Right lobe of liver (tissue), 6 donors: ENCODE measurements at regions not wholly inside any gene's neighbourhood (a gene's known extent, or its start where the extent isn't known, plus 50 kb on each side); places are given as distances from the start of the nearest gene placed in this dataset.

Source experiments
- ATAC-seq, 4 donors: fragments of 200-7000 bp; cut with Tn5 transposase; one replicate each; pipeline ENCODE4 v1.9.1; 2020; ENCODE audit warnings: mild to moderate bottlenecking in 4 of 4, moderate library complexity in 4 of 4
- DNase-seq, 3 donors: peaks; one replicate each; pipeline ENCODE4 v3.0.0-alpha.2; 2020
- H3K27ac ChIP-seq, 3 donors: fragments of 200-600 bp; one replicate each; pipeline ENCODE4 v1.8.0; 2022
- H3K27me3 ChIP-seq, 2 donors: fragments of 200-600 bp; one replicate each; pipeline ENCODE4 v1.8.0; 2022
- H3K36me3 ChIP-seq, 4 donors: fragments of 200-600 bp; sonication (generic) in 1 of 4; one replicate each; pipeline versions ENCODE4 v1.5.1 to v1.8.0; 2017 to 2022; ENCODE audit warnings: control low read depth in 1 of 4
- H3K4me1 ChIP-seq, 4 donors: fragments of 200-600 bp; sonication (generic) in 1 of 4; one replicate each; pipeline versions ENCODE4 v1.5.1 to v1.8.0; 2017 to 2022; ENCODE audit warnings: control low read depth in 1 of 4
- H3K4me3 ChIP-seq, 3 donors: fragments of 200-600 bp; one replicate each; pipeline ENCODE4 v1.8.0; 2022
- H3K9me3 ChIP-seq, 4 donors: fragments of 200-600 bp; sonication (generic) in 1 of 4; one replicate each; pipeline versions ENCODE4 v1.5.1 to v1.8.0; 2017 to 2022; ENCODE audit warnings: control low read depth in 1 of 4
- CTCF ChIP-seq, 4 donors: fragments of 200-600 bp in 3 of 4; fragments of 450-650 bp in 1 of 4; IDR thresholded peaks; one replicate each; pipeline versions ENCODE4 v1.5.1 to v1.8.0; 2016 to 2022; ENCODE audit warnings: antibody characterized with exemption in 4 of 4, mild to moderate bottlenecking in 2 of 4
- POLR2A ChIP-seq: fragments of 450-650 bp; IDR thresholded peaks from one replicate; pipeline ENCODE4 v1.6.1; 2017; ENCODE audit warnings: antibody characterized with exemption, mild to moderate bottlenecking
- WGBS: methylation state at CpG from one replicate; pipeline ENCODE4 v1.1.6; 2018; ENCODE audit warnings: low coverage, low lambda C conversion rate; ENCODE audit not compliant: insufficient coverage; ENCODE audit errors: missing lambda C conversion rate; 5-methylcytosine and 5-hydroxymethylcytosine counted together
- intact Hi-C, 2 donors: fragments of 100-400 bp; cut with DNase I; formaldehyde crosslinking; loops; one replicate each; pipeline versions ENCODE4 v1.11.2 to v1.14.1; 2022
- donor health status: DM: no; HTN: yes; CAD: no.
- donor health status: DM: no; HTN: no; CAD: no.
- donor health status: DM: no; HTN: no; CAD: no.
- donor health status: DM: no; HTN: yes; CAD: no.
- donor health status: DM: no; HTN: yes; CAD: no.

- Histone ChIP-seq H3K4me1 (no peaks in the 10 kb centered on the region), H3K9me3 (no peaks in the 10 kb centered on the region), H3K27me3 (no peaks in the 10 kb centered on the region), H3K4me3 (no peak overlapping the region), H3K36me3 (no peaks in the 10 kb centered on the region), H3K27ac (no peak overlapping the region)
- WGBS = 65% methylated on average over 17 of the region's 17 CpGs
- TF ChIP-seq CTCF (IDR thresholded peaks at IDR 0.05) (no peak), POLR2A (no peak)
- intact Hi-C loops = no loop called here
- no peak for DNase-seq
- no peak for ATAC-seq
These were observed 174.6 kb upstream of the KLF6 start for GRCh38 chr10:3959370-3960325.

- Histone ChIP-seq H3K27me3 (no peaks in the 10 kb centered on the region), H3K27ac (no peak overlapping the region), H3K4me3 (no peak overlapping the region), H3K9me3 (no peaks in the 10 kb centered on the region), H3K36me3 (no peaks in the 10 kb centered on the region), H3K4me1 (no peaks in the 10 kb centered on the region)
- no peak for TF ChIP-seq CTCF (IDR thresholded peaks at IDR 0.05)
- no peak for TF ChIP-seq POLR2A
- intact Hi-C loops = no loop called here
- 67% methylated on average over 4 of the region's 4 CpGs for WGBS
- no peak for ATAC-seq
- no peak for DNase-seq
These were observed 173.5 kb upstream of the KLF6 start for GRCh38 chr10:3958472-3958996.

- no peak overlapping the region for H3K4me3 ChIP-seq
- no peaks in the 10 kb centered on the region for H3K27me3 ChIP-seq
- no peak overlapping the region for H3K27ac ChIP-seq
- no peaks in the 10 kb centered on the region for H3K9me3 ChIP-seq
- no peaks in the 10 kb centered on the region for H3K4me1 ChIP-seq
- H3K36me3 ChIP-seq = no peaks in the 10 kb centered on the region
- WGBS = 75% methylated on average over 10 of the region's 13 CpGs
- no peak for ATAC-seq
- no peak for DNase-seq
- intact Hi-C loops = no loop called here
- no peak for TF ChIP-seq POLR2A
- TF ChIP-seq CTCF (IDR thresholded peaks at IDR 0.05) = no peak
These were observed 171.1 kb upstream of the KLF6 start for GRCh38 chr10:3955955-3956617.

GRCh38 chr10:3955493-3955892, 170.5 kb upstream of the KLF6 start:
- Histone ChIP-seq H3K9me3 (no peaks in the 10 kb centered on the region), H3K4me1 (no peaks in the 10 kb centered on the region), H3K36me3 (no peaks in the 10 kb centered on the region), H3K4me3 (no peak overlapping the region), H3K27ac (no peak overlapping the region), H3K27me3 (no peaks in the 10 kb centered on the region)
- ATAC-seq (no peak), DNase-seq (no peak)
- WGBS = 89% methylated on average over 11 of the region's 13 CpGs
- TF ChIP-seq POLR2A (no peak), CTCF (IDR thresholded peaks at IDR 0.05) (no peak)
- intact Hi-C loops = no loop called here
